ENCODE measurements at regions not wholly inside any gene's neighbourhood (a gene's known extent, or its start where the extent isn't known, plus 50 kb on each side); places are given as distances from the start of the nearest gene placed in this dataset.

GRCh38 chr10:63077800-63078199 is 55.3 kb upstream of the NRBF2 start:
- Histone ChIP-seq H3K4me3 (no peak overlapping the region), H3K4me1 (no peaks in the 10 kb centered on the region), H3K9ac (ENCODE audit: low read depth in 2 of 2, low read length in 2 of 2) (no peak overlapping the region), H3K27me3 (no peaks in the 10 kb centered on the region), H3K27ac (no peak overlapping the region), H3K9me3 (no peaks in the 10 kb centered on the region), H3K36me3 (no peaks in the 10 kb centered on the region)
- intact Hi-C loops (cut with DNase I): no loop called here
- TF ChIP-seq CTCF (IDR thresholded peaks at IDR 0.05): no peak
- no peak for DNase-seq

- H3K4me3 ChIP-seq: no peak overlapping the region
- H3K36me3 ChIP-seq: no peaks in the 10 kb centered on the region
- H3K9ac ChIP-seq (ENCODE audit: low read depth in 2 of 2, low read length in 2 of 2): no peak overlapping the region
- no peaks in the 10 kb centered on the region for H3K27me3 ChIP-seq
- no peak for DNase-seq
- H3K27ac ChIP-seq: no peak overlapping the region
- no peaks in the 10 kb centered on the region for H3K4me1 ChIP-seq
- no peak for TF ChIP-seq CTCF (IDR thresholded peaks at IDR 0.05)
- H3K9me3 ChIP-seq: no peaks in the 10 kb centered on the region
- intact Hi-C loops (cut with DNase I): no loop called here
These were observed 60.2 kb upstream of the NRBF2 start for GRCh38 chr10:63072951-63073350.

- H3K9me3 ChIP-seq: no peaks in the 10 kb centered on the region
- no peak for DNase-seq
- TF ChIP-seq CTCF (IDR thresholded peaks at IDR 0.05): no peak
These were observed 62.0 kb upstream of the NRBF2 start for GRCh38 chr10:63071145-63071544.

GRCh38 chr10:63069318-63069717 is 63.8 kb upstream of the NRBF2 start:
- no peaks in the 10 kb centered on the region for H3K9me3 ChIP-seq
- no peaks in the 10 kb centered on the region for H3K4me1 ChIP-seq
- H3K36me3 ChIP-seq: no peaks in the 10 kb centered on the region
- no peak overlapping the region for H3K27ac ChIP-seq
- no peak overlapping the region for H3K9ac ChIP-seq (ENCODE audit: low read depth in 2 of 2, low read length in 2 of 2)
- H3K27me3 ChIP-seq: no peaks in the 10 kb centered on the region
- DNase-seq: no peak
- intact Hi-C loops (cut with DNase I): no loop called here
- TF ChIP-seq CTCF (IDR thresholded peaks at IDR 0.05): no peak
- H3K4me3 ChIP-seq: no peak overlapping the region

More at GRCh38 chr10:63071145-63071544, 62.0 kb upstream of the NRBF2 start:
- no peaks in the 10 kb centered on the region for H3K4me1 ChIP-seq
- intact Hi-C loops (cut with DNase I): no loop called here
- H3K36me3 ChIP-seq: no peaks in the 10 kb centered on the region
- H3K27me3 ChIP-seq: no peaks in the 10 kb centered on the region
- H3K4me3 ChIP-seq: no peak overlapping the region
- no peak overlapping the region for H3K27ac ChIP-seq
- H3K9ac ChIP-seq (ENCODE audit: low read depth in 2 of 2, low read length in 2 of 2): no peak overlapping the region

DNA sequence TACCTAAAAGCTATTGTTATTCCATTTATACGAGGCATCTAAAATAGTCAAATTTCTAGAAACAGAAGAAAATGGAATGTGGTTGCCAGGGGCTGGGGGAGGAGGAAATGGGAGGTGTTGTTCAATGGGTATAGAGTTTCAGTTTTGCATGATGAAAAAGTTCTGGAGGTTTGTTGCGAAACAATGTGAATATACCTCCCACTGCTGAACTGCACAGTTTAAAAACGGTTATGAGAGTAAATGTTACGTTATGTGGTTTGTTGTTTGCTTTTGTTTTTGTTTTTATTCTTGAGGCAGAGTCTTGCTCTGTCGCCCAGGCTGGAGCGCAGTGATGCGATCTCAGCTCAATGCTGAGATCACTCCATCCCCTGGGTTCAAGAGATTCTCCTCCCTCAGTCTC is 64.9 kb upstream of the NRBF2 start:
- intact Hi-C loops (cut with DNase I): no loop called here
- H3K4me1 ChIP-seq: no peaks in the 10 kb centered on the region
- H3K4me3 ChIP-seq: no peak overlapping the region
- no peak overlapping the region for H3K27ac ChIP-seq
- no peaks in the 10 kb centered on the region for H3K36me3 ChIP-seq
- H3K27me3 ChIP-seq: no peaks in the 10 kb centered on the region
- no peak for TF ChIP-seq CTCF (IDR thresholded peaks at IDR 0.05)
- H3K9me3 ChIP-seq: no peaks in the 10 kb centered on the region
- DNase-seq: no peak
- H3K9ac ChIP-seq (ENCODE audit: low read depth in 2 of 2, low read length in 2 of 2): no peak overlapping the region

GRCh38 chr10:63066606-63067005 is 66.5 kb upstream of the NRBF2 start:
- H3K9ac ChIP-seq (ENCODE audit: low read depth in 2 of 2, low read length in 2 of 2): no peak overlapping the region
- no peaks in the 10 kb centered on the region for H3K9me3 ChIP-seq
- H3K27ac ChIP-seq: no peak overlapping the region
- no peak for DNase-seq
- no peak overlapping the region for H3K4me3 ChIP-seq
- TF ChIP-seq CTCF (IDR thresholded peaks at IDR 0.05): no peak
- H3K36me3 ChIP-seq: no peaks in the 10 kb centered on the region
- no peaks in the 10 kb centered on the region for H3K27me3 ChIP-seq
- no peaks in the 10 kb centered on the region for H3K4me1 ChIP-seq
- intact Hi-C loops (cut with DNase I): no loop called here

Measured in colonic mucosa (tissue), 4 donors.